ENCODE measurements at regions not wholly inside any gene's neighbourhood (a gene's known extent, or its start where the extent isn't known, plus 50 kb on each side); places are given as distances from the start of the nearest gene placed in this dataset.

GRCh38 chrX:117483950-117484349 is 632.7 kb downstream of the KLHL13 start:
- Histone ChIP-seq H3K36me3 (ENCODE audit: insufficient read depth, low read length) (no peaks in the 10 kb centered on the region), H3K9ac (ENCODE audit: low read length) (no peak overlapping the region), H3K4me2 (ENCODE audit: low read length) (no peak overlapping the region), H3K9me3 (ENCODE audit: insufficient read depth, low read depth, low read length) (no peaks in the 10 kb centered on the region), H3K4me3 (ENCODE audit: insufficient read depth, low read depth, low read length) (no peak overlapping the region), H3K79me2 (ENCODE audit: insufficient read depth, low read length) (no peaks in the 10 kb centered on the region), H3K27me3 (ENCODE audit: insufficient read depth, low read length) (no peaks in the 10 kb centered on the region), H4K20me1 (ENCODE audit: insufficient read depth, low read length) (no peaks in the 10 kb centered on the region), H3K4me1 (ENCODE audit: insufficient read depth, low read length) (no peaks in the 10 kb centered on the region), H3K27ac (ENCODE audit: low read depth, low read length) (no peak overlapping the region), H2AFZ (ENCODE audit: low read depth, low read length) (no peak overlapping the region)
- no peaks in the 10 kb centered on the region for H3K36me3 Mint-ChIP-seq (ENCODE audit: low read depth, unreplicated experiment)
- TF ChIP-seq EZH2 (IDR thresholded peaks at IDR 0.05; ENCODE audit: insufficient read depth, low read length) (no peak), CTCF (IDR thresholded peaks at IDR 0.05; ENCODE audit: insufficient read depth, low read depth, low read length) (no peak)
- H3K27ac Mint-ChIP-seq (ENCODE audit: unreplicated experiment), result no peak overlapping the region
- peaks cover 2% of the 10 kb centered on the region for H3K9me3 Mint-ChIP-seq (ENCODE audit: unreplicated experiment)
- no peak overlapping the region for H3K4me3 Mint-ChIP-seq (ENCODE audit: unreplicated experiment)
- no peaks in the 10 kb centered on the region for H3K4me1 Mint-ChIP-seq (ENCODE audit: low read depth, unreplicated experiment)
- no peak for FAIRE-seq
- no peak for DNase-seq (ENCODE audit: low read depth)
- H3K27me3 Mint-ChIP-seq (ENCODE audit: low read depth, unreplicated experiment), result no peaks in the 10 kb centered on the region

GRCh38 chrX:117458243-117458968 is 658.2 kb downstream of the KLHL13 start:
- no peaks in the 10 kb centered on the region for H3K79me2 ChIP-seq (ENCODE audit: insufficient read depth, low read length)
- H3K9me3 Mint-ChIP-seq (ENCODE audit: unreplicated experiment), result peaks cover 2% of the 10 kb centered on the region
- no peak overlapping the region for H3K9ac ChIP-seq (ENCODE audit: low read length)
- no peak overlapping the region for H3K27ac ChIP-seq (ENCODE audit: low read depth, low read length)
- H3K27ac Mint-ChIP-seq (ENCODE audit: unreplicated experiment), result no peak overlapping the region
- TF ChIP-seq CTCF (IDR thresholded peaks at IDR 0.05; ENCODE audit: insufficient read depth, low read depth, low read length), result no peak
- TF ChIP-seq EZH2 (IDR thresholded peaks at IDR 0.05; ENCODE audit: insufficient read depth, low read length), result no peak
- H3K4me1 ChIP-seq (ENCODE audit: insufficient read depth, low read length), result no peaks in the 10 kb centered on the region
- no peaks in the 10 kb centered on the region for H3K27me3 ChIP-seq (ENCODE audit: insufficient read depth, low read length)
- no peak overlapping the region for H3K4me3 ChIP-seq (ENCODE audit: insufficient read depth, low read depth, low read length)
- H3K4me3 Mint-ChIP-seq (ENCODE audit: unreplicated experiment), result no peak overlapping the region
- no peak for DNase-seq (ENCODE audit: low read depth)
- H3K4me1 Mint-ChIP-seq (ENCODE audit: low read depth, unreplicated experiment), result no peaks in the 10 kb centered on the region
- H3K9me3 ChIP-seq (ENCODE audit: insufficient read depth, low read depth, low read length), result no peaks in the 10 kb centered on the region
- no peak overlapping the region for H3K4me2 ChIP-seq (ENCODE audit: low read length)
- no peak overlapping the region for H2AFZ ChIP-seq (ENCODE audit: low read depth, low read length)
- H4K20me1 ChIP-seq (ENCODE audit: insufficient read depth, low read length), result no peaks in the 10 kb centered on the region
- no peak for FAIRE-seq
- H3K27me3 Mint-ChIP-seq (ENCODE audit: low read depth, unreplicated experiment), result no peaks in the 10 kb centered on the region
- no peaks in the 10 kb centered on the region for H3K36me3 Mint-ChIP-seq (ENCODE audit: low read depth, unreplicated experiment)
- no peaks in the 10 kb centered on the region for H3K36me3 ChIP-seq (ENCODE audit: insufficient read depth, low read length)

DNA sequence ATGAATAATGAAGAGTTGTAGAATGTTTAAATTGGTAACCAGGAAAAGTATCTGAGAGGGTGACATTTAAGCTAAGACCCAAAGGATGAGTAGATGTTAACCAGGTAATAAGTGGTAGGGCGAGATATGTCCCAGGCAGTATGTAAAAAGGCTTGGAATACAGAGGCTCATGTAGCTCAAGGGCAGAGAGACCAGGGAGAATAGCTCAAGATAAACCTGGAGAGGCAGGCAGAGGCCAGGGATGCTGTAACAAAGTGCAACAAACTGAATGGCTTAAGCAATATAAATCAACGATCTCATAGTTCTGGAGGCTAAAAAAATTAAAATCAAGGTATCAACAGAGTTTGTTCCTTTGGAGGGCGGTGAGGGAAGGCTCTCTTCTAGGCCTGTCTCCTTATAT is 660.8 kb downstream of the KLHL13 start:
- no peaks in the 10 kb centered on the region for H3K79me2 ChIP-seq (ENCODE audit: insufficient read depth, low read length)
- no peaks in the 10 kb centered on the region for H3K27me3 ChIP-seq (ENCODE audit: insufficient read depth, low read length)
- H3K9me3 ChIP-seq (ENCODE audit: insufficient read depth, low read depth, low read length), result no peaks in the 10 kb centered on the region
- Mint-ChIP-seq H3K27ac (ENCODE audit: unreplicated experiment) (no peak overlapping the region), H3K36me3 (ENCODE audit: low read depth, unreplicated experiment) (no peaks in the 10 kb centered on the region), H3K27me3 (ENCODE audit: low read depth, unreplicated experiment) (no peaks in the 10 kb centered on the region), H3K4me1 (ENCODE audit: low read depth, unreplicated experiment) (no peaks in the 10 kb centered on the region), H3K9me3 (ENCODE audit: unreplicated experiment) (no peaks in the 10 kb centered on the region), H3K4me3 (ENCODE audit: unreplicated experiment) (no peak overlapping the region)
- H3K27ac ChIP-seq (ENCODE audit: low read depth, low read length), result no peak overlapping the region
- DNase-seq (ENCODE audit: low read depth) (no peak), FAIRE-seq (no peak)
- H4K20me1 ChIP-seq (ENCODE audit: insufficient read depth, low read length), result no peaks in the 10 kb centered on the region
- no peak overlapping the region for H3K9ac ChIP-seq (ENCODE audit: low read length)
- no peaks in the 10 kb centered on the region for H3K36me3 ChIP-seq (ENCODE audit: insufficient read depth, low read length)
- no peak for TF ChIP-seq CTCF (IDR thresholded peaks at IDR 0.05; ENCODE audit: insufficient read depth, low read depth, low read length)
- no peak for TF ChIP-seq EZH2 (IDR thresholded peaks at IDR 0.05; ENCODE audit: insufficient read depth, low read length)
- H2AFZ ChIP-seq (ENCODE audit: low read depth, low read length), result no peak overlapping the region
- no peak overlapping the region for H3K4me3 ChIP-seq (ENCODE audit: insufficient read depth, low read depth, low read length)
- no peak overlapping the region for H3K4me2 ChIP-seq (ENCODE audit: low read length)
- no peaks in the 10 kb centered on the region for H3K4me1 ChIP-seq (ENCODE audit: insufficient read depth, low read length)
